SH-SY5Y (cell line): ENCODE measurements at regions not wholly inside any gene's neighbourhood (a gene's known extent, or its start where the extent isn't known, plus 50 kb on each side); places are given as distances from the start of the nearest gene placed in this dataset.

Source experiments
- GATA2 ChIP-seq: IDR thresholded peaks from 2 replicates; pipeline ENCODE4 v1.6.1; 2011; ENCODE audit warnings: mild to moderate bottlenecking, low read depth, low read length
- GATA3 ChIP-seq: IDR thresholded peaks from 2 replicates; pipeline ENCODE4 v1.6.1; 2011; ENCODE audit warnings: low read depth, mild to moderate bottlenecking, low read length, moderate library complexity

DNA sequence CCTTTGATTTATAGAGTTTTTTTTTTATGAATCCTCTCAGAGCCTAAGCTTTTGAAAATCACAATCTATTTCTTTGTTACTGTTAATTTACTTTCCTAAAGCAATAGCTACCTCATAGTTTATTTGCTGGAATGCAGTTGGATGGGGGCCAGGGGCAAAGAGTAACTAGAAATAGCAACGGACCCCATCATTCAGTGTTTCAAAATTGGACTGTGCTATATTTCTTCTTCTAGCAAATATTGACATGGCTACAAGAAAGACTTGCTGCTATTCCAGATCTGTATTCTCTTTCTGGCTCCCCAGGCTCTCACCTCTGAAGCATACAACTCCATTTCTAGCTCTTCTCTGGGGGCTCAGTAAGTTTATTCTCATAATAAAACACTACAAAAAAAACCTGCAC is 661.6 kb upstream of the NRG3 start:
- TF ChIP-seq GATA2, result no peak
- no peak for TF ChIP-seq GATA3
